ENCODE measurements at regions not wholly inside any gene's neighbourhood (a gene's known extent, or its start where the extent isn't known, plus 50 kb on each side); places are given as distances from the start of the nearest gene placed in this dataset.
A peak's percentile ranks its signal among the peaks of the same experiment; 100 is the strongest.

DNA sequence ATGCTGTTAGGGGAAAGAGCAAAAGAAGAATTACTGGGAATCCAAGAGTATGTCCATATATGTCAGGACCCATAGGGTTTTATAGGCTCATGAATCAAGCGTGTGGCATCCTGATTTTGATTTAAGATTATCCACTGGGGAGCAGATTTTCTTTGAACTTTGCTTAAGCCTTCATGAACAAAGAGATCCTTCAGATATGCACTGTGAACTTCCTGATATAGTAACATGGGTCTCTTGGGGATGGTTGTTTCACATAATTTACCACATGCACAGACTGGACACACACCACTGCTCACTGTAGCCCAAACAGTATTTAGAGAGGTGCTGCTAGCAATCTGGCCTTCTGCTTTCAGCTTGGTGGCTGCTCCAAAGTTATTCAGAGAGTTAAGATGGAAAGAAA lies 200.9 kb upstream of the ZPLD1 start:
- H2AFZ ChIP-seq (ENCODE audit: low read depth), result no peak overlapping the region
- no peak overlapping the region for H3K27ac ChIP-seq
- no peaks in the 10 kb centered on the region for H3K27me3 ChIP-seq (ENCODE audit: insufficient read depth, low read depth)
- H3K4me2 ChIP-seq, result no peak overlapping the region
- H3K79me2 ChIP-seq (ENCODE audit: insufficient read depth, low read depth), result no peaks in the 10 kb centered on the region
- H3K9ac ChIP-seq, result no peak overlapping the region
- peaks cover 19% of the 10 kb centered on the region for H3K4me1 ChIP-seq (ENCODE audit: low read depth, poor library complexity, severe bottlenecking)
- no peaks in the 10 kb centered on the region for H3K36me3 ChIP-seq (ENCODE audit: insufficient read depth)
- H4K20me1 ChIP-seq (ENCODE audit: insufficient read depth), result no peaks in the 10 kb centered on the region
- no peak overlapping the region for H3K4me3 ChIP-seq (IDR thresholded peaks at IDR 0.05; ENCODE audit: insufficient read depth, low read depth, low read length)
- TF ChIP-seq CTCF (conservative IDR thresholded peaks at IDR 0.05; ENCODE audit: low read depth, low read length), result no peak

- H3K4me1 ChIP-seq (ENCODE audit: low read depth, poor library complexity, severe bottlenecking), result peaks cover 3% of the 10 kb centered on the region
Observed at GRCh38 chr3:102235679-102236078, 199.1 kb upstream of the ZPLD1 start.

DNA sequence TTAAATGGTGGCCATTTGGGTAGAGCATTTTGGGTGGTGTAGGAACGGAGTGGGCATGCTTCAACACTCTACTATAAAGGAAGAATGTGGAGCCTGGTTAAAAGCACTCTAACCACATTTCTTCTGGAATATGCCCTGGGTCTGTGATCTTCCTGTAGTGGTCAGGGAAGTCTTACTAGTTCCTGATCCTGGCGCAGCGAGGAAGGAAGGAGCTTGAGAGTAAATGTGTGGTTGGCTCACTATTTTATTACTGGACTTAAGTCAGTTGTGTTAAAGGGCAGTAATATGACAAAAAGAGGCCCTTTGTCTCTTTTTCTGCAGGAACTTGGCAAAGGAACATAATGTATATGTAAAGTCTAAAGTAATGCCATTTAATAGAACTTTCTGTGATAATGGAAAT lies 197.6 kb upstream of the ZPLD1 start:
- Histone ChIP-seq H3K9ac (no peak overlapping the region), H4K20me1 (ENCODE audit: insufficient read depth) (no peaks in the 10 kb centered on the region), H3K4me2 (no peak overlapping the region), H3K36me3 (ENCODE audit: insufficient read depth) (no peaks in the 10 kb centered on the region), H3K4me1 (ENCODE audit: low read depth, poor library complexity, severe bottlenecking) (no peaks in the 10 kb centered on the region), H3K27me3 (ENCODE audit: insufficient read depth, low read depth) (no peaks in the 10 kb centered on the region), H3K4me3 (IDR thresholded peaks at IDR 0.05; ENCODE audit: insufficient read depth, low read depth, low read length) (no peak overlapping the region), H2AFZ (ENCODE audit: low read depth) (no peak overlapping the region), H3K27ac (no peak overlapping the region), H3K79me2 (ENCODE audit: insufficient read depth, low read depth) (no peaks in the 10 kb centered on the region)
- no peak for TF ChIP-seq CTCF (conservative IDR thresholded peaks at IDR 0.05; ENCODE audit: low read depth, low read length)

More at GRCh38 chr3:102235679-102236078, 199.1 kb upstream of the ZPLD1 start:
- no peaks in the 10 kb centered on the region for H4K20me1 ChIP-seq (ENCODE audit: insufficient read depth)
- no peak overlapping the region for H2AFZ ChIP-seq (ENCODE audit: low read depth)
- no peaks in the 10 kb centered on the region for H3K27me3 ChIP-seq (ENCODE audit: insufficient read depth, low read depth)
- no peaks in the 10 kb centered on the region for H3K79me2 ChIP-seq (ENCODE audit: insufficient read depth, low read depth)
- no peaks in the 10 kb centered on the region for H3K36me3 ChIP-seq (ENCODE audit: insufficient read depth)
- H3K4me2 ChIP-seq, result no peak overlapping the region
- no peak overlapping the region for H3K9ac ChIP-seq
- H3K27ac ChIP-seq, result no peak overlapping the region
- TF ChIP-seq CTCF (conservative IDR thresholded peaks at IDR 0.05; ENCODE audit: low read depth, low read length), result peak; percentile 47
- no peak overlapping the region for H3K4me3 ChIP-seq (IDR thresholded peaks at IDR 0.05; ENCODE audit: insufficient read depth, low read depth, low read length)

- Histone ChIP-seq H3K4me3 (IDR thresholded peaks at IDR 0.05; ENCODE audit: insufficient read depth, low read depth, low read length) (no peak overlapping the region), H4K20me1 (ENCODE audit: insufficient read depth) (no peaks in the 10 kb centered on the region), H3K36me3 (ENCODE audit: insufficient read depth) (no peaks in the 10 kb centered on the region), H3K4me1 (ENCODE audit: low read depth, poor library complexity, severe bottlenecking) (no peaks in the 10 kb centered on the region), H3K4me2 (no peak overlapping the region), H3K9ac (no peak overlapping the region), H2AFZ (ENCODE audit: low read depth) (no peak overlapping the region), H3K27ac (no peak overlapping the region), H3K27me3 (ENCODE audit: insufficient read depth, low read depth) (no peaks in the 10 kb centered on the region), H3K79me2 (ENCODE audit: insufficient read depth, low read depth) (no peaks in the 10 kb centered on the region)
- no peak for TF ChIP-seq CTCF (conservative IDR thresholded peaks at IDR 0.05; ENCODE audit: low read depth, low read length)
Observed at GRCh38 chr3:102237838-102238237, 197.0 kb upstream of the ZPLD1 start.
